ENCODE measurements at regions not wholly inside any gene's neighbourhood (a gene's known extent, or its start where the extent isn't known, plus 50 kb on each side); places are given as distances from the start of the nearest gene placed in this dataset.
"Not testable (repeated sequence)": the region's sequence is repeated elsewhere in the genome, so short reads cannot be mapped to it uniquely, and the experiment has no call there.

DNA sequence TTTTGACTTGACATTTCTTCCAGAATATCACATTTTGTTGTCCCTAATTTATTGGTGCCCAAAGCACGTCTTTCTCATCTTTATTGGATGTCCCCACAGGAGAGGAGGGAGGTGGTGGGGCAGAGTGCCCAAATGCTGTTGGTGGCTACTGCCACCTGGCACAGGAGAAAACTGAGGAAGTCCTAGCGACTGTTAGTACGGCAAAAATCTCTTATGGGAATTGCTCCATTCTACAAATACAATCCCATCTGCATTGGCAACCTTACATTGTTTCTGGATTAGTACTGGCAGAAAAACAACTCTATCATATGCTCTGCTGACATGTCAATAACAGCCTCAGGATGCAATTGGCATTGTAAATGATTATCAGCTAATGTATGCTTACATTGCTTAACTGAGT lies 235.4 kb upstream of the IRAK1BP1 start:
- H3K27ac Mint-ChIP-seq: no peak overlapping the region
- H3K27me3 Mint-ChIP-seq (ENCODE audit: low read depth): peaks cover 9% of the 10 kb centered on the region
- H3K4me1 Mint-ChIP-seq (ENCODE audit: low read depth): no peaks in the 10 kb centered on the region
- no peak for ATAC-seq (replicated peaks in 1 of 2)
- DNase-seq: no peak
- no peak overlapping the region for H3K4me3 Mint-ChIP-seq
- H3K9me3 Mint-ChIP-seq: peaks cover 0 to 2% of the 10 kb centered on the region in 2 donors
- H3K36me3 Mint-ChIP-seq (ENCODE audit: insufficient read depth in 2 of 2): no peaks in the 10 kb centered on the region

DNA sequence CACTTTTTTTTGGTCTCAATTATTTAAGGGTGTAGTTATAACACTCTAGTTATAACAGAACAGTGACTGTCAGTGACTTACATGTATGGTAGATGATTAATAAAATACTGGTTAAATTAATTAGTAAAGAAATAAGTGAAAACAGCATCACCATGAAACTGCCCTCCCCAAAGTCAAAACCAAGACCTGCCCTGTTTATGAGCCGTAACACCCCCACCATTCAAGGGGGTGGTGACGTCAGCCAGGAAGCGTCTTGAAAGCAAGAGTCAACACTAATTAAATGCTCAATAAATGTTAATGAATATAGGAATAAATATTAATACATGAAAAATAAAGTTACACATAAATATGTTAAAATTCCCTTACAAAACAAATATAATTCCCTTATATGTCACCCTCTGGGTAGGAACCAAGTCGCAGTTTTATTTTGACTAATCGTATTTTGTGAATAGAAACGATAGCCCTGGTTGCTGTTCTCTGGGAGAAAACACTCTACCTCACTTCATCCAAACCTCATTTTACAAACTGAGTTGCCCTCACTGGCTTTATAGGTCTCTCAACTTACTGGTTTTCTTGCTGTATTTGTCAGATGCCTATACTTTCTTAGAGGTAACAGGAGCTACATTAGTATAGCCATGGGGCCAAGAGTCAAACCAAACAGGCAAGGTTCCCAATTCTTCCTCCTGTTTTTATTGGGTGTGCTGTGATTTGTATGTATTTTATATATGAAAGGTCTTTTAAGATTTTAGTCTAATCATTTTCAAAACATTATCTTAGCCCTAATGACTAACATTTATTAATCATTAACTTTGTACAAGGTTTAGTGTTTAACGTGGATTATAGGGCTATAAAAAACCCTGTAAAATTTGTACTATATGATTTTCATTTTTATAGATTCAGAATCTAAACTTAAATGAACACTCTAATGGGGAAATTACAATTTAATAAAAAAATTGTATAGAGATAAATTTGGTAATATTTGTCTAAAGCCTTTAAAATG lies 227.9 kb upstream of the IRAK1BP1 start:
- H3K4me3 Mint-ChIP-seq: no peak overlapping the region
- no peak for DNase-seq
- no peaks in the 10 kb centered on the region for H3K4me1 Mint-ChIP-seq (ENCODE audit: low read depth)
- no peak overlapping the region for H3K27ac Mint-ChIP-seq
- H3K9me3 Mint-ChIP-seq: peaks cover 4 to 5% of the 10 kb centered on the region in 2 donors
- H3K27me3 Mint-ChIP-seq (ENCODE audit: low read depth): no peaks in the 10 kb centered on the region
- H3K36me3 Mint-ChIP-seq (ENCODE audit: insufficient read depth in 2 of 2): peaks cover 0 to 2% of the 10 kb centered on the region in 2 donors
- ATAC-seq (replicated peaks in 1 of 2): no peak

DNA sequence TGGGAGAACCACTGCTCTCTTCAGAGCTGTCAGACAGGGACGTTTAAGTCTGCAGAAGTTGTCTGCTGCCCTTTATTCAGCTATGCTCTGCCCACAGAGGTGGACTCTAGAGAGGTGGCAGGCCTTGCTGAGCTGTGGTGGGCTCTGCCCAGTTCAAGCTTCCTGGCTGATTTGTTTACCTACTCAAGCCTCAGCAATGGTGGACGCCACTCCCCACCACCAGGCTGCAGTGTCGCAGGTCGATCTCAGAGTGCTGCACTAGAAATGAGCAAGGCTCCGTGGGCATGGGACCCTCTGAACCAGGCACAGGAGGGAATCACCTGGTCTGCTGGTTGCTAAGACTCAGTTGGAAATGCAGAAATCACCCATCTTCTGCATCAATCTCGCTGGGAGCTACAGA lies 223.4 kb upstream of the IRAK1BP1 start:
- H3K27me3 Mint-ChIP-seq (ENCODE audit: low read depth); H3K27ac Mint-ChIP-seq; H3K4me1 Mint-ChIP-seq (ENCODE audit: low read depth); H3K36me3 Mint-ChIP-seq (ENCODE audit: insufficient read depth in 2 of 2); H3K4me3 Mint-ChIP-seq; ATAC-seq (replicated peaks in 1 of 2); H3K9me3 Mint-ChIP-seq; DNase-seq: not testable (repeated sequence)

DNA sequence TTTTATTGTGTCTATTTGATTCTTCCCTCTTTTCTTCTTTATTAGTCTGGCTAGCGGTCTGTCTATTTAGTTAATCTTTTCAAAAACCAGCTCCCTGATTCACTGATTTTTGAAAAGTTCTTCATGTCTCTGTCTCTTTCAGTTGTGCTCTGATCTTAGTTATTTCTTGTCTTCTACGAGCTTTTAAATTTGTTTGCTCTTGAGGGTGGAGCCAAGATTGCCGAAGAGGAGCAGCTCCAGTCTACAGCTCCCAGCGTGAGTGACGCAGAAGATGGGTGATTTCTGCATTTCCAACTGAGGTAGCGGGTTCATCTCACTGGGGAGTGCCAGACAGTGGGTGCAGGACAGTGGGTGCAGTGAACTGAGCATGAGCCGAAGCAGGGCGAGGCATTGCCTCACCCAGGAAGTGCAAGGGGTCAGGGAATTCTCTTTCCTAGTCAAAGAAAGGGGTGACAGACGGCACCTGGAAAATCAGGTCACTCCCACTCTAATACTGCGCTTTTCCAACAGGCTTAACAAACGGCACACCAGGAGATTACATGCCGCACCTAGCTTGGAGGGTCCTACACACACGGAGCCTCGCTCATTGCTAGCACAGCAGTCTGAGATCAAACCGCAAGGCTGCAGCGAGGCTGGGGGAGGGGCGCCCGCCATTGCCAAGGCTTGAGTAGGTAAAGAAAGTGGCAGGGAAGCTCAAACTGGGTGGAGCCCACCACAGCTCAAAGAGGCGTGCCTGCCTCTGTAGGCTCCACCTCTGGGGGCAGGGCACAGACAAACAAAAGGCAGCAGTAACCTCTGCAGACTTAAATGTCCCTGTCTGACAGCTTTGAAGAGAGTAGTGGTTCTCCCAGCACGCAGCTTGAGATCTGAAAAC lies 220.6 kb upstream of the IRAK1BP1 start:
- not testable (repeated sequence) for H3K4me1 Mint-ChIP-seq (ENCODE audit: low read depth); H3K27me3 Mint-ChIP-seq (ENCODE audit: low read depth); ATAC-seq (replicated peaks in 1 of 2); H3K9me3 Mint-ChIP-seq; H3K36me3 Mint-ChIP-seq (ENCODE audit: insufficient read depth in 2 of 2); H3K27ac Mint-ChIP-seq; H3K4me3 Mint-ChIP-seq; DNase-seq

DNA sequence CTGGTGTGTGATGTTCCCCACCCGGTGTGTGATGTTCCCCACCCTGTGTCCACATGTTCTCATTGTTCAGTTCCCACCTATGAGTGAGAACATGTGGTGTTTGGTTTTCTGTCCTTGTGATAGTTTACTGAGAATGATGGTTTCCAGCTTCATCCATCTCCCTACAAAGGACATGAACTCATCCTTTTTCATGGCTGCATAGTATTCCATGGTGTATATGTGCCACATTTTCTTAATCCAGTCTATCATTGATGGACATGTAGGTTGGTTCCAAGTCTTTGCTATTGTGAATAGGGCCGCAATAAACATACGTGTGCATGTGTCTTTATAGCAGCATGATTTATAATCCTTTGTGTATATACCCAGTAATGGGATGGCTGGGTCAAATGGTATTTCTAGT lies 201.5 kb upstream of the IRAK1BP1 start:
- H3K4me1 Mint-ChIP-seq (ENCODE audit: low read depth); DNase-seq; H3K9me3 Mint-ChIP-seq; ATAC-seq (replicated peaks in 1 of 2); H3K36me3 Mint-ChIP-seq (ENCODE audit: insufficient read depth in 2 of 2); H3K4me3 Mint-ChIP-seq; H3K27ac Mint-ChIP-seq; H3K27me3 Mint-ChIP-seq (ENCODE audit: low read depth): not testable (repeated sequence)

DNA sequence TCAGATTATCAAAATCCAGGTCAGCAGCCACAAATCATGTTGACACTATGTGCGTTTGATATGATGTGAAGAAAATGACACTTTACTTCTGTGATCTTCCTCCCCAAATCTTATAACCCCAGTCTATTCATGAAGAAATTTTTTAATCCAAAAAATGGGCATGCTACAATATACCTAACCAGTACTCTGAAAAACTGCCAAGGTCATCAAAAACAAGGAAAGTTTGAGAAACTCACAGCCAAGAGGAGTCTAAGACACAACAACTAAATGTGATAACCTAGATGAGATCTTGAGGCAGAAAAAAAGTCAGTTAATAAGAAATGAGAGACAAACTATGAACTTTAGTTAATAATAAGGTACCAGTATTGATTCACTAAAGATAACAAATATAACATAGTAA lies 200.6 kb upstream of the IRAK1BP1 start:
- Mint-ChIP-seq H3K4me3 (no peak overlapping the region), H3K27me3 (ENCODE audit: low read depth) (no peaks in the 10 kb centered on the region), H3K36me3 (ENCODE audit: insufficient read depth in 2 of 2) (no peaks in the 10 kb centered on the region), H3K9me3 (no peaks in the 10 kb centered on the region), H3K4me1 (ENCODE audit: low read depth) (no peaks in the 10 kb centered on the region), H3K27ac (no peak overlapping the region)
- DNase-seq (no peak), ATAC-seq (replicated peaks in 1 of 2) (no peak)

DNA sequence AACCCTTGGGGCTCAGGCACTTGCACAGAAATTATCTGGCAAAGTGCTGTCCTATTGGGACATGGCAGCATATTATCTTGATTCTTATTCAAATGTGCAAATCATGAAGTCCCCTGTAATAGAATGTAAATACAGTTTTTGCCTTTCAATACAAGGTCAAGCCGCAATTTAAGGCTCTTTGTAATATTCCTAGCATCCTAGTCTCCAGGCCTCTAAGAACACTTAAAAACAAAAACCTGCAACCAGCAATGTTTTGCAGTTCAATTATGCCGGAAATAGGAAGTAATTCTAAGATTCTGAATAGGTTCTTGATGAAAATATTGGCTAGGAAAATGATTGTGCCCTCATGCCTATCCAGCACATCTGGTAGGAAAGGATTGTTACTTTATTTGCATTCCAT lies 197.2 kb upstream of the IRAK1BP1 start:
- no peaks in the 10 kb centered on the region for H3K9me3 Mint-ChIP-seq
- no peaks in the 10 kb centered on the region for H3K36me3 Mint-ChIP-seq (ENCODE audit: insufficient read depth in 2 of 2)
- H3K27ac Mint-ChIP-seq: no peak overlapping the region
- H3K4me1 Mint-ChIP-seq (ENCODE audit: low read depth): no peaks in the 10 kb centered on the region
- ATAC-seq (replicated peaks in 1 of 2) (no peak), DNase-seq (no peak)
- no peak overlapping the region for H3K4me3 Mint-ChIP-seq
- no peaks in the 10 kb centered on the region for H3K27me3 Mint-ChIP-seq (ENCODE audit: low read depth)

DNA sequence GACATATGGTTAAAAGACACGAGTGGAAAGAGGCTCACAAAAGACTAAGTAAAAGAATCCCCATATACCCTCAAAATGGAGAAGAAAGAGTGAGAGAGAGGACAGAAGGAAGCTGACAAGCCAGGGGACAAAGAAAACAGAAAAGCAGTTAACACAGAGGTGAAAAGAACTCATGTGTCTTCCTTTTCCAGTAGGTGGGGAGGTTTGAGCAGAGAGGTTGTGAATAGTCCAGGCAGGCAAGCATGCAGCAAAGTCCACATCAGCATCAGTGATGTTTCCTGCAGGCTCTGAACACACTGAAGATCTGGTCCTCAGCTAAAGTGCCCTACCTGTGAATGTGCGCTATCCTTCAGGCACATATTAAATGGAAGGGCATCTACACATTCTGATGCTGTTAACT lies 196.5 kb upstream of the IRAK1BP1 start:
- H3K27me3 Mint-ChIP-seq (ENCODE audit: low read depth): no peaks in the 10 kb centered on the region
- no peaks in the 10 kb centered on the region for H3K9me3 Mint-ChIP-seq
- H3K36me3 Mint-ChIP-seq (ENCODE audit: insufficient read depth in 2 of 2): peaks cover 0 to under 1% of the 10 kb centered on the region in 2 donors
- H3K27ac Mint-ChIP-seq: no peak overlapping the region
- no peaks in the 10 kb centered on the region for H3K4me1 Mint-ChIP-seq (ENCODE audit: low read depth)
- no peak for DNase-seq
- no peak for ATAC-seq (replicated peaks in 1 of 2)
- H3K4me3 Mint-ChIP-seq: no peak overlapping the region

DNA sequence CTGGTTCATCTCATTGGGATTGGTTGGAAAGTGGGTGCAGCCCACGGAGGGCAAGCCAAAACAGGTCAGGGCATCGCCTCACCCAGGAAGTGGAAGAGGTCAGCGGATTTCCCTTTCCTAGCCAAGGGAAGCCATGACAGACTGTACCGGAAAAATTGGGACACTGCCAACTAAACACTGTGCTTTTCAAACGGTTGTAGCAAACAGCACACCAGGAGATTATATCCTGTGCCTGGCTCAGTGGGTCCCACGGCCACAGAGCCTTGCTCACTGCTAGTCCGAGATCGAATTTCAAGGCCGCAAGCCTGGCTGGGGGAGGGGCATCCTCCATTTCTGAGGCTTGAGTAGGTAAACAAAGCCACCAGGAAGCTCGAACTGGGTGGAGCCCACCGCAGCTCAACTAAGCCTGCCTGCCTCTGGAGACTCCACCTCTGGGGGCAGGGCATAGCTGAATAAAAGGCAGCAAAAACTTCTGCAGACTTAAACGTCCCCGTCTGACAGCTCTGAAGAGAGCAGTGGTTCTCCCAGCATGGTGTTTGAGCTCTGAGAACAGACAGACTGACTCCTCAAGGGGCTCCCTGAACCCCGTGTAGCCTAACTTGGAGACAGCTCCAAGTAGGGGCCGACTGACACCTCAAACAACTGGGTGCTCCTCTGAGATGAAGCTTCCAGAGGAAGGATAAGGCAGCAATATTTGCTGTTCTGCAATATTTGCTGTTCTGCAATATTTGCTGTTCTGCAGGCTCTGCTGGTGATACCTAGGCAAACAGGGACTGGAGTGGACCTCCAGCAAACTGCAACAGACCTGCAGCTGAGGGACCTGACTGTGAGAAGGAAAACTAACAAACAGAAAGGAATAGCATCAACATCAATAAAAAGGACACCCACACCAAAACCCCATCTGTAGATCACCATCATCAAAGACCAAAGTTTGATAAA lies 191.0 kb upstream of the IRAK1BP1 start:
- not testable (repeated sequence) for H3K4me3 Mint-ChIP-seq; H3K27me3 Mint-ChIP-seq (ENCODE audit: low read depth); H3K27ac Mint-ChIP-seq; DNase-seq; H3K4me1 Mint-ChIP-seq (ENCODE audit: low read depth); ATAC-seq (replicated peaks in 1 of 2); H3K36me3 Mint-ChIP-seq (ENCODE audit: insufficient read depth in 2 of 2)
- peaks cover 10 to 12% of the 10 kb centered on the region in 2 donors for H3K9me3 Mint-ChIP-seq

DNA sequence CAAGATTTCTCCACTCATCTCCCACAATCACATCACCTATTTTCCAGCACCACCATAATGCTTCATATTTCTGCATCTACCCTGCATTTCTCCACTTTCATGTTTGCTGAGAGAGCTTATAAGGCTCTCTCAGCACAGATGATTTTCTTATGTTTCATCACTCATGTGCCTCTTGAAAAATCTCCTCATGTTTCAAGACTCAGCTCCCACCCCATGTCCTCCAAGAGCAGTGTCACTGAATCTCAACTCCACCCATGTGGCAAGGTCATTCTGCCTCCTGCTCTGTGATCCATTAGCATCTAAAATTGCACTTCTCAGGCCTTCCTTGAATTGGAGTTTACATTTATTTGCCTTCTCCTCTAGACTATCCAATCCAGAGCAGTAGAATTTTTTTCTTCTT lies 178.7 kb upstream of the IRAK1BP1 start:
- peaks cover 0 to 3% of the 10 kb centered on the region in 2 donors for H3K9me3 Mint-ChIP-seq
- H3K27ac Mint-ChIP-seq: no peak overlapping the region
- no peak overlapping the region for H3K4me3 Mint-ChIP-seq
- DNase-seq: no peak
- H3K36me3 Mint-ChIP-seq (ENCODE audit: insufficient read depth in 2 of 2): no peaks in the 10 kb centered on the region
- ATAC-seq (replicated peaks in 1 of 2): no peak
- H3K4me1 Mint-ChIP-seq (ENCODE audit: low read depth): no peaks in the 10 kb centered on the region
- H3K27me3 Mint-ChIP-seq (ENCODE audit: low read depth): no peaks in the 10 kb centered on the region

DNA sequence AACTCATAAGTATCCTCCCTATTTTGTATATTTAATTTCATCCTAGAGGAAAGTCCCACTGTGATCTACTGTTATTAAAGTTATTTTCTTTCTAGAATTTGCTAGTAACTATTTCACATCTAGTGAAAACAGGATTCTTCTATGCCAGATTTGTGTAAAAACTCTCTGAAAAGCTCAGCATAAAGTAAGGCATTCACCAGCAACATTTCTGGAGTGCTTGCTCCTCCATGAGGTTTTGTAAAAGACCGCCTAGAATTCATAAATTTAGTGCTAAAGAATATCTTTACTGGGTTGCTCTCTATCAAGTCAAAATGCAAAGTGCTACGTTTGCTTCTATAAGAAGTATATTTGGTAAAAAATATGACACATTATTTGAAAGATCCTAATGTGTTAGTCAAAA lies 173.5 kb upstream of the IRAK1BP1 start:
- H3K4me3 Mint-ChIP-seq: no peak overlapping the region
- H3K9me3 Mint-ChIP-seq: peaks cover 3 to 8% of the 10 kb centered on the region in 2 donors
- no peak overlapping the region for H3K27ac Mint-ChIP-seq
- no peaks in the 10 kb centered on the region for H3K27me3 Mint-ChIP-seq (ENCODE audit: low read depth)
- H3K4me1 Mint-ChIP-seq (ENCODE audit: low read depth): no peaks in the 10 kb centered on the region
- H3K36me3 Mint-ChIP-seq (ENCODE audit: insufficient read depth in 2 of 2): no peaks in the 10 kb centered on the region
- DNase-seq (no peak), ATAC-seq (replicated peaks in 1 of 2) (no peak)

DNA sequence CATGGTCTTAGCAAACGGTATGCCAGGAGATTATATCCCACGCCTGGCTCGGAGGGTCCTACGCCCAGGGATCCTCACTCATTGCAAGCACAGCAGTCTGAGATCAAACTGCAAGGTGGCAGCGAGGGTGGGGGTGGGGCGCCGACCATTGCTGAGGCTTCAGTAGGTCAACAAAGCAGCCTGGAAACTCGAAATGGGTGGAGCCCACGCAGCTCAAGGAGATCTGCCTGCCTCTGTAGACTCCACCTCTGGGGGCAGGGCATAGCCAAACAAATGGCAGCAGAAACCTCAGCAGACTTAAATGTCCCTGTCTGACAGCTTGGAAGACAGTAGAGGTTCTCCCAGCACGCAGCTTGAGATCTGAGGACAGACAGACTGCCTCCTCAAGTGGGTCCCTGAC lies 172.7 kb upstream of the IRAK1BP1 start:
- H3K4me3 Mint-ChIP-seq; ATAC-seq (replicated peaks in 1 of 2); DNase-seq; H3K9me3 Mint-ChIP-seq; H3K36me3 Mint-ChIP-seq (ENCODE audit: insufficient read depth in 2 of 2); H3K4me1 Mint-ChIP-seq (ENCODE audit: low read depth); H3K27me3 Mint-ChIP-seq (ENCODE audit: low read depth); H3K27ac Mint-ChIP-seq: not testable (repeated sequence)

All from activated T-cell treated with anti-CD3 and anti-CD28 coated beads, Interleukin-2, amount 50 U/mL, for 72 hours (primary cell).